Thyroid gland (tissue), 4 donors: ENCODE measurements at regions not wholly inside any gene's neighbourhood (a gene's known extent, or its start where the extent isn't known, plus 50 kb on each side); places are given as distances from the start of the nearest gene placed in this dataset.
A peak's percentile ranks its signal among the peaks of the same experiment; 100 is the strongest.

ENCODE experiments used
- DNase-seq, 2 donors: peaks; one replicate each; pipeline ENCODE4 v3.0.0-alpha.2; 2019
- H3K27ac ChIP-seq, 3 donors: fragments of 200-600 bp; sonication (generic); 1 replicate in 2 of 3; 2 replicates in 1 of 3; pipeline ENCODE4 v1.5.1; 2016 to 2019; ENCODE audit warnings: mild to moderate bottlenecking in 1 of 3, moderate library complexity in 1 of 3
- H3K27me3 ChIP-seq: fragments of 200-600 bp; sonication (generic); one replicate; pipeline ENCODE4 v1.5.1; 2019
- H3K36me3 ChIP-seq, 2 donors: fragments of 200-600 bp; sonication (generic); one replicate each; pipeline ENCODE4 v1.5.1; 2016 to 2019
- H3K4me1 ChIP-seq, 2 donors: fragments of 200-600 bp; sonication (generic); one replicate each; pipeline ENCODE4 v1.5.1; 2017 to 2019
- H3K4me3 ChIP-seq, 3 donors: fragments of 200-600 bp; sonication (generic); replicated peaks in 1 of 3; 1 replicate in 2 of 3; 2 replicates in 1 of 3; pipeline ENCODE4 v1.5.1; 2016; ENCODE audit warnings: mild to moderate bottlenecking in 1 of 3
- H3K9me3 ChIP-seq: fragments of 200-600 bp; sonication (generic); one replicate; pipeline ENCODE4 v1.5.1; 2017
- CTCF ChIP-seq, 6 experiments: fragments of 200-600 bp in 3 of 6; fragments of 450-650 bp in 3 of 6; sonication (generic) in 3 of 6; IDR thresholded peaks; one replicate each; pipeline ENCODE4 v1.5.1; 2016 to 2019; ENCODE audit warnings: antibody characterized with exemption in 6 of 6, mild to moderate bottlenecking in 2 of 6, inconsistent platforms in 1 of 6, moderate library complexity in 1 of 6
- POLR2A ChIP-seq, 2 donors: fragments of 450-650 bp; IDR thresholded peaks; one replicate each; pipeline ENCODE4 v1.6.1; 2017; ENCODE audit warnings: antibody characterized with exemption in 2 of 2, mild to moderate bottlenecking in 2 of 2, moderate library complexity in 1 of 2
- WGBS, 2 donors: methylation state at CpG; one replicate each; pipeline ENCODE4 v1.1.5; 2017; 5-methylcytosine and 5-hydroxymethylcytosine counted together
- intact Hi-C: fragments of 100-400 bp; cut with DNase I; formaldehyde crosslinking; loops from one replicate; pipeline ENCODE4 v1.15.1; 2023

DNA sequence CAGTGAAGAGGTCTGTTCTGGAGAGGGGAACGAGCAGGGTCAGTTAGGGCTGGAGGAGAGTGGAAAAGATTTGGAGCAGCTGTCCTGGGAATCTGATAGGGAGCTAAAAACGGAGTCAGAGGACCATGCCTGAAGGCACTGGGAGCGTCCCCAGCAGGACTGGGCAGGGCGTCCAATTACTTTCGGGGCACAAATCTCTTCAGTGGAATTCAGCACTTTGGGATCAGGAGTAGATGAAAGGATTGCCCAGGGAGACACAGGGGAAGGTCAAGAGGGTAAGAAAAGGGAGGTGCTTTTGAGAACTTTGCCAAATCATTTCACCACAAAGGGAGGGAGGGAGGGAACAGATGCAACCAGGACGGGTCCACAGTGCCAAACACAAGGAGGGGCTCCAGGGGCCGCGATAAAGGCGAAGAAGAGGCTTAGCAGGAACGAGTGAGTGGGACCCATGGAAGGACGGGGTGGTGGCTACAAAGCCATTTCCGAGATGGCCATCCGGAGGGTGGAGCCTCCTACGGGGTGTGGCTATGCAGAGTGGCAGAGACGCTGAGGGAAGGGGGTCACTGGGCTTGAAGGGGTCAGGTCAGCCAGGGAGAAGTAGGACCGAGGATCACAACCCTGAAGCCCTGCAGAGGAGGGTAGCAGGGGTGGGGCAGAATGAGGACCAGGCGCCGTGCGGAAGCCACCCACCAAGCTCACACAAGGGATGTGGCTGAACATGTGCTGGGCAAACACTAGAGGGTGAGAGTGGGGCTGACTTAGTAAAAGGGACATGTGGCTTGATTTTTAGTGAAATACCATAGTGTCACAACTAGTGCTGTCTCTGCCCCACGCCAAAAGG is 180.0 kb upstream of the RREB1 start:
- H3K4me3 ChIP-seq = no peak overlapping the region
- no peaks in the 10 kb centered on the region for H3K27me3 ChIP-seq
- intact Hi-C loops = no loop called here

DNA sequence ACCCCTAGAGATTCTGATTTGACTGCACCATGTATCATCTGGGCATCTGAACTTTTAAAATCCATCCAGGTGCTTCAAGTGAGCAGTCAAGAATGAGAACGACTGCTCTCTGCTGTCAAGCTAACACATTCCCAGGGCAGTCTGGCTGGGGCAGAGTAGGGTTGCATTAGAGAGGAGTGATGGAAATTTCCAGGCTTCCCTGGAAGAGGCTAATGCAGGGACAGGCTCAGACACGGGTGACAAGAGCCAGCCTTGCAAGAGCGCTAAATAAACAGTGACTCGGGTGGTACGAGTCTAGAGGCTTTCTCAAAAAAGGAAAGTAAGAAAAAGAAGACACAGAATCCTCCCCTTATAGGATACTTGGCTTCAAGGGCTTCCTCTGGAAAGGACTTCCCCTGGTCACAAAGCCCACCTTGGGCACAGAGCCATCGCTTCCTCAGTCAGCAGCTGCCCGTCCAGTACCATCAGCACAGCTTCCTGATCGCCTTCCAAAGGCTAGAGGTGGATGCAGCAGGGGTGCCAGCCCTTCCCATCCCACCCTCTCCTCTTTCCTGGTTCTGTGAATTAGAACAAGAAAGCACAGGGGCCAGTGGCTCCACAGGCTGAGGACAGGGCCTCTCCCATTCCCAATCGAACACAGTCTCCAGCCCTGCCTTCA is 177.4 kb upstream of the RREB1 start:
- DNase-seq = peak; percentile 85 to 86
- Histone ChIP-seq H3K27ac (peak overlapping the region; percentile 76 to 90 (median 77)), H3K27me3 (no peaks in the 10 kb centered on the region), H3K4me3 (no peak overlapping the region), H3K9me3 (no peaks in the 10 kb centered on the region), H3K4me1 (peaks cover 20 to 32% of the 10 kb centered on the region in 2 donors), H3K36me3 (no peaks in the 10 kb centered on the region)
- 53 to 60% methylated on average over 9 of the region's 9 CpGs for WGBS, 2 donors
- peak in 3 of 6 experiments; percentile 32 to 42 (median 40) for TF ChIP-seq CTCF (IDR thresholded peaks at IDR 0.05)
- peak in 1 of 2 donors; percentile 54 for TF ChIP-seq POLR2A (IDR thresholded peaks at IDR 0.05)
- intact Hi-C loops = no loop called here

More for the DNA sequence above, 180.0 kb upstream of the RREB1 start:
- H3K4me1 ChIP-seq = peaks cover 20 to 32% of the 10 kb centered on the region in 2 donors
- DNase-seq = no peak
- no peaks in the 10 kb centered on the region for H3K9me3 ChIP-seq
- 61 to 74% methylated on average over 20 of the region's 20 CpGs for WGBS, 2 donors
- H3K36me3 ChIP-seq = no peaks in the 10 kb centered on the region
- H3K27ac ChIP-seq = no peak overlapping the region
- TF ChIP-seq CTCF (IDR thresholded peaks at IDR 0.05) (no peak), POLR2A (IDR thresholded peaks at IDR 0.05) (no peak)

DNA sequence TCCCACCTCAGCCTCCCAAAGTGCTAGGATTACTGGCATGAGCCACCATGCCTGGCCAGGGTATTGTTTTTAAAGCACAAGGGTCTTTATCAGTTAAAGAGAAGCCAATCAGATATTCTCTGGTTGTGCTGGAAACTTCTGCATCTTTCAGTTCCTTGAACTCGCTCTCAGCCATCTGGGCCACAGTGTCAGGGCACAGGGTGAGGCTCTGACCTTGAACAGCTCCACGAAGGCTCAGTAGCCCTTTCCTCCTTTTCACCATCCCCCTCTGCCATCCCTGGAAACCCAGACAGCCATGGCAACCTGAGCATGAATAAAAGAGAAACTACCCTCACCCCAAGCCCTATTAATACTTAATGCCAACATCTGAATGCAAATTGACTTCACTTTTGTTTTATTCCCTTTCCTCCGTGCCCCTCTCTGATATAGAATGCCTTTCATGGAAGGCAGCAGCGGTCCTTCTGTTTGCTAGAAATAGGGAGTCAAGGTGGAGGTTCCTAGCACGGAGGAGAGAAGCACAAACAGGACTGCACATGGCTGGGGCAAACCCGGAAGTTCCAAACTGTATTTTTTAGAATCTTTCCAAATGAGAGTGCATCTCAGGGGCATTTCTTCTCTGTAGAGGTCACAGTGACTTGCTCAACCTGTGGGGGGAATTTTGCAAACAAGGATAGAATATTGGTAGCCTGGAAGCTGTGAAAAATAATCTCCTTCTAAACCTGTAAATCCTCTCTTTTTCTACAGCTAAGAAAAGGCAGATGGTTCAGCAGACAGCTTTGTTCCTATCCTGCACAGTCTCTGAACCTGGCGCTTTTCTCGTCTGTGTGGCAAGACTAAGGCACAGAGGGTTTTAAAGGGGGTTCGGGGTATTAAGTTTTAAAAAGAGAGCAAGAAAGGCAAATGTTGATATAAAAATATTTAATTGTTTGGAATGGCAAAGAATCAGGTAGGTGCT is 176.4 kb upstream of the RREB1 start:
- intact Hi-C loops = no loop called here
- WGBS, 2 donors = 76 to 80% methylated on average over 9 of the region's 9 CpGs

DNA sequence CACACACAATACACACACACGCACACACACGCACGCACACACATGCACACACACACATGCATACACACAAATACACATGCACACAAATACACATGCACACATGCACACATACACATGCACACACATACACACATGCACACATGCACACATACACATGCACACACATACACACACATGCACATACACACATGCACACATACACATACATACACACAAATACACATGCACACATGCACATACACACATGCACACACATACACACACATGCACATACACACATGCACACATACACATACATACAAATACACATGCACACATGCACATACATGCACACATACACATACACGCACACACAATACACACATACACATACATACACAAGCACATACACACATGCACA is 175.4 kb upstream of the RREB1 start:
- DNase-seq = no peak
- no peak for TF ChIP-seq POLR2A (IDR thresholded peaks at IDR 0.05)
- TF ChIP-seq CTCF (IDR thresholded peaks at IDR 0.05) = no peak
- no peaks in the 10 kb centered on the region for H3K36me3 ChIP-seq

More for the DNA sequence above, 176.4 kb upstream of the RREB1 start:
- H3K4me1 ChIP-seq = peaks cover 20 to 32% of the 10 kb centered on the region in 2 donors
- TF ChIP-seq CTCF (IDR thresholded peaks at IDR 0.05) (no peak), POLR2A (IDR thresholded peaks at IDR 0.05) (no peak)
- no peaks in the 10 kb centered on the region for H3K9me3 ChIP-seq
- H3K4me3 ChIP-seq = no peak overlapping the region
- no peaks in the 10 kb centered on the region for H3K27me3 ChIP-seq
- no peak for DNase-seq
- no peaks in the 10 kb centered on the region for H3K36me3 ChIP-seq
- H3K27ac ChIP-seq = peak overlapping the region; percentile 76 to 90 (median 77)

More for the DNA sequence above, 175.4 kb upstream of the RREB1 start:
- Histone ChIP-seq H3K9me3 (no peaks in the 10 kb centered on the region), H3K27me3 (no peaks in the 10 kb centered on the region), H3K4me1 (peaks cover 20 to 30% of the 10 kb centered on the region in 2 donors), H3K4me3 (no peak overlapping the region), H3K27ac (no peak overlapping the region)
- WGBS, 2 donors = 13 to 52% methylated on average over 4 of the region's 4 CpGs
- intact Hi-C loops = no loop called here
